HG03139 (cell line): ENCODE measurements at regions not wholly inside any gene's neighbourhood (a gene's known extent, or its start where the extent isn't known, plus 50 kb on each side); places are given as distances from the start of the nearest gene placed in this dataset.

Source experiments
- ATAC-seq: cut with Tn5 transposase; IDR thresholded peaks from one replicate; pipeline ENCODE4 v1.9.1; 2021; ENCODE audit not compliant: unreplicated experiment

DNA sequence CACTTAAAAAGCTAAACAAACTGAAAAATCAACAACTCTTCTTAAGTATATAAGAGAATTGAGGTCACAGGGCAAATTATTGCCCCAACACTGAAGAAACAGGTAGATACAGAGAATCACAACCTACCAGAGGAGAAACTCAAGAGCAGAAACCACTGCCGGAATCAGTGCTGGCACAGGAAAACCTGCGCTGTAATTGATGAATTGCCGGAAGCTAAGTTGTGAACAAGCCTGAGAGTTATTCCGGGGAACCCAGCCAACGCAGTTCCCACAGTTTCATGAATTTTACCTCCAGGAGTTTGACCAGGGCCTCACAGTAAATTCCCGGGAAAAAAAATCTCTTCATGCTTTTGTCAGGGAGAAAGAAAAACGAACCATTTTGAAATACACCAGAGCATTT lies 657.1 kb upstream of the BRINP3 start:
- no peak for ATAC-seq

DNA sequence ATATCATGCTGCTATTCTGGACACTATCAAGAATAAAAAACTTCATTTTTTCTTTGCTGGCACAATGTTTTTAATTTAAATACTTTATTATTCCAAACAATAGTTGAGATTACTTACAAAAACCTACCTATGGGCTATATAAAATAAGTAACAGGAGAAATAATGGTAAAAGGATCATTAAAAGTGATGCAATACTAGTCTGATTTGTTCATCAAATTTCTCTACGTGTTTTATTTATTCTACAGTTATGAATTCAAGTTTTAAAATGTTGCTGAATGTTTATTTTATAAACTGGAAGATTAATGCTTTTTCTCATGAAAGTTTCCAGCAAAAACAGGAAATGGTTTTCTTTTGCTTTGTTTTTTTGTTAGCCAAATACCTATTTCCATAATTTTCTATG lies 662.4 kb upstream of the BRINP3 start:
- ATAC-seq = no peak

DNA sequence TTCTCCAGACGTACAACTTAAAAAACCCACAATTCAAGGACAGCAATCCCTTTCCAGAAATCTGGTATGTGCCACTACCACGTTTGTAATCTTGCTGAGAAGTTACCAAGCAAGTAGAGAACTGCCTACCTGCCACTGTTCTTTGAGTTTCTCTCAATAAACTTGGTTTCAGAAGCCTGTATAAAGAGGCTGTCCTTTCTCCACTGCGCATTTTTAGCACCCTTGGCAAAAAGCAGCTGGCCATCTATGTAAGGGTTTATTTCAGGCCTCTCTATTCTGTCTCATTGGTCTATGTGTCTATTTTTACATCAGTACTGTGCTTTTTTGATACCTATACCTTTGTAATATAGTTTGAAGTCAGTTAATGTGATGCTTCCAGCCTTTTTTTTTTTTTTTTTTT lies 665.1 kb upstream of the BRINP3 start:
- no peak for ATAC-seq

DNA sequence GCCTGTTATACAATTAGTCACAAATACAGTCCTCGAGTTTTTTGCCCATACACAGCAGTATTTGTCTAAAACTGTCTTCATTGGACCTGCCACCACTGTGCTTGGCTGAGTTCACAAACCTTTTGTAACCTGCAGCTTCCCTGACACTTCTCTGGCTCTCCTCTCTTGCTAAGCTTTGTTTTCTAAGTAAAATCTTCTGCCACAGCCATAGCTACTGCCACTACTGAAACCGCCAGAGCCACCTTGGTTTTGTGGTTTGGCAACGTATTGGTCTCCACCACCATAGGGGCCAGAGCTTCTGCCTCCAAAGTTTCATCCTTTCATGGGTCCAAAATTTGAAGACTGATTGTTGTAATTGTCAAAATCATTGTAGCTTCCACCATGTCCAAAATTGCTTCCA lies 668.2 kb upstream of the BRINP3 start:
- ATAC-seq = no peak

DNA sequence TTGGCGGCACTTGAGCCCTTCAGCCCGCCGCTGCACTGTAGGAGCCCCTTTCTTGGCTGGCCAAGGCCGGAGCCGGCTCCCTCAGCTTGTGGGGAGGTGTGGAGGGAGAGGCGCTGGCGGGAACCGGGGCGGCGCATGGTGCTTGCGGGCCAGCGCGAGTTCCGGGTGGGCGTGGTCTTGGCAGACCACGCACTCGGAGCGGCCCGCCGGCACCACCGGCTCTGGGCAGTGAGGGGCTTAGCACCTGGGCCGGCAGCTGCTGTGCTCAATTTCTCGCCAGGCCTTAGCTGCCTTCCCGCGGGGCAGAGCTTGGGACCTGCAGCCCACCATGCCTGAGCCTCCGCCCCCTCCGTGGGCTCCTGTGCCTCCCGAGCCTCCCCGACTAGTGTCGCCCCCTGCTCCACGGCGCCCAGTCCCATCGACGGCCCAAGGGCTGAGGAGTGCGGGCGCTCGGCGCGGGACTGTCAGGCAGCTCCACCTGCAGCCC lies 673.7 kb upstream of the BRINP3 start:
- no peak for ATAC-seq

DNA sequence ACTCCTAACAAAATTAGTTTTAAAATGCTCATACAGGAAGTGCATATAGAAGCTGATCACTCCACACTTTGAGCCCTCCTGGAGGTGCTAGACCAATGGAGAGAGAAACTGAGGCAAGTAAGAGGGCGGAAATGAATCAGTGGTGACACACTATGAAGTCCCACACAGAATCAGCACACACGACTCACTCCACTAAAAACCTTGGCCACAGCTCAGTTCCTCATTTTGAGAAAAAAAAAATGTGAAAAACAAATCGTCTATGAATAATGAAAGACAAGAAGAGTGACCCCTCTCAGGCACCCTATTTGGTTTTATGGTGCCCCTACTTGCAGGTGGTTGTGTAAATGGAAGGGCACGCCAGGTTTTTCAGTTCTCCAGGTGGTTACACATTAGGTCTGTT lies 675.1 kb upstream of the BRINP3 start:
- ATAC-seq = no peak

DNA sequence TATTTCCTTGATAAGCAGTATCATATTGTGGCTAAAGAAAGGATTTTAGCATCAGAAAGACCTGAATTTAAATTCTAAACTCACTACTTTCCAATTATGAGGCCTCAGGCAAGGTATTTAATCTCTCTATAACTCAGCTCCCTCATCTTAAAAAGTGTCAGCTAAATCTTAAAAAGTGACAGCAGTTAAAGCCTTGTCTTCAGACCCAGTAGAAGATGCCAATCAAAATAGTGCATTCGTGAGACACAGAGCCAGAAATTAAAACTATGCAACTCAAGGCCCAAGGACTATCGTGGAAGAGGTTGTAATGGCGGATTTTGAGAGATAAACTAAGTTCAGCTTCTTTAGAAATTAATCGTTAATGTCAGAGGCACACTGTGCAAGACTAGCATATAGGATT lies 677.5 kb upstream of the BRINP3 start:
- no peak for ATAC-seq

DNA sequence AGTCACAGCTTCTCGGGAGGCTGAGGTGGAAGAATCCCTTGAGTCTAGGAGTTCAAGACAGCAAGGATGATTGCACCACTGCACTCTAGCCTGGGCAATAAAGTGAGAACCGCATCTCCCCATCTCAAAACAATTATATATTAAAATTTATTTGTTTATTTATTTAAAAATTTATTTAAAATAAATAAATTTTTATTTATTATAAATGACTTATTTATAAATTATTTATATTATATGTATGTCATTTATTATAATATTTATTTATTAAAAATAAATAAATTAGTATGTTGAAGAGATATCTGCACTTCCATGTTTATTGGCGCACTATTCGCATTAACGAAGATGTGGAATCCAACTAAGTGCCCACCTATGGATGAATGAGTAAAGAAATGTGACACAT lies 683.2 kb upstream of the BRINP3 start:
- ATAC-seq = no peak

DNA sequence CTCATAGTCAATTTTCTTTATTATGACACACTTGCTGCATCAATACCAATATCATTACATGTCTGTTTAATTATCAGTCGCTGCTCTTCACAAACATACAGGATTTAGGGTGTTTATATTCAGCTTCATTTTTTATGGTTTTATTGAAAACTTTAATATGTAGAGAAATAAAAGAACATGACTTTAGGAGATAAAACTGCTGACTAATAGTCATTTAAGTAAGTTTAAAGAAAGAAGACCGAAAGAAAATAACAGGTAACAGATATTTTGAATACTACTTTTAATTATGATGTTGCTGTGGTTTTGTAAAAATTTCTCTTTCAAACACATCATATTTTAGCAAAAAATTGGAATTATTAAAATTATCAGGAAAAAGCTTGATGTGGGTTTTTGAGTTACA lies 685.1 kb upstream of the BRINP3 start:
- ATAC-seq = no peak

DNA sequence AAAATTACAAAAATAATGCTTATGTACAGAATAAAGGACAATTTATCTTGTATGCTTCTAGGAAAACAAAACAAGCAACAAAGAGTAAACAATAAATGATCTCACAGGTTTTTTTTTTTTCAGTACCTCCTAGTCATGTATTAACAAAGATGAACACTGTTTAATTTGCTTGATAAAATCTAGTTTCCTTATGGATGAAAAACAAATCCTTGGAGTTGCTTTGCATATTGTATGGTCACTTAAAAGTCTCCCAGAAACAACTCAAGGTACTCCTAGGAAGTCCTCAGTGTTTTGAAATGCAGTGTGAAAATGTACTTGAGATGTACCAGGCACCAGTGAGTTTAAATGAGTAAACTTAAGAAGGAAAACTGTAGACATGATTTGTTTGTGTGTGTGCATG lies 686.0 kb upstream of the BRINP3 start:
- ATAC-seq = no peak

DNA sequence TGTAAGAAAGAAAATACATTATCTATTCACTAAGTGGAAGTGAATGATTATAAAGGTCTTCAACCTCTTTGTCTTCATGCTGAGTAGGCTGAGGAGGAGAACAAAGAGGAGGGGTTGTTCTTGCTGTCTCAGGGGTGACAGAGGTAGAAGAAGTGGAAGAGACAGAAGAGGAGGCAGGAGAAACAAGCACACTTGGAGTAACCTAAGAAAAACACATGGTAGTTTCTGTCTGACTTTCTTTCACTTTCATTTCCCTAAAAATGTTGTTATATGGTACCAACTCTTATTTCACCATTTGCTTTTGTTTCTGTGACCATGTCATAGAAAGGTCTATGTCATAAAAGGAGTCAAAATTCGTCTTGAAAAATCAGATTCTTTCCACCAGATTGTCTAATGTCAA lies 696.6 kb upstream of the BRINP3 start:
- ATAC-seq = peak; percentile 98

DNA sequence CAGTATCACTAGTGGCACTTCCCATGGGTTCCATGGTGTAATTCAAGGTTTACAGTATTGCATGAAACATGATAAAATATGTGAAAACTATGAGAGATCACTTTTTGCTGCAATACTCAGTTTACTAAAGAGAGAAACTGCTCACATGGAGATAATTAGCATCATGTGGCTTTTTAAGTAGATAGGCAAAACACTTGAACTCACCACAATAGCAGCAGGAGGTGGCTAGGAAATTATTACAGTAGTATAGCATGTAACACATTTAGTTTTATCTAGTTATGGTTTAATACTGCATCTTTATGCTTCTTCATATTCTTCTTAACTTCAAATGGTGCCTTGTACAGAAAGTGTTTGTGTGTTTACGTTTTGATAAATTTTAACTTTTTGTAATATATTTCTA lies 698.5 kb upstream of the BRINP3 start:
- ATAC-seq = no peak

DNA sequence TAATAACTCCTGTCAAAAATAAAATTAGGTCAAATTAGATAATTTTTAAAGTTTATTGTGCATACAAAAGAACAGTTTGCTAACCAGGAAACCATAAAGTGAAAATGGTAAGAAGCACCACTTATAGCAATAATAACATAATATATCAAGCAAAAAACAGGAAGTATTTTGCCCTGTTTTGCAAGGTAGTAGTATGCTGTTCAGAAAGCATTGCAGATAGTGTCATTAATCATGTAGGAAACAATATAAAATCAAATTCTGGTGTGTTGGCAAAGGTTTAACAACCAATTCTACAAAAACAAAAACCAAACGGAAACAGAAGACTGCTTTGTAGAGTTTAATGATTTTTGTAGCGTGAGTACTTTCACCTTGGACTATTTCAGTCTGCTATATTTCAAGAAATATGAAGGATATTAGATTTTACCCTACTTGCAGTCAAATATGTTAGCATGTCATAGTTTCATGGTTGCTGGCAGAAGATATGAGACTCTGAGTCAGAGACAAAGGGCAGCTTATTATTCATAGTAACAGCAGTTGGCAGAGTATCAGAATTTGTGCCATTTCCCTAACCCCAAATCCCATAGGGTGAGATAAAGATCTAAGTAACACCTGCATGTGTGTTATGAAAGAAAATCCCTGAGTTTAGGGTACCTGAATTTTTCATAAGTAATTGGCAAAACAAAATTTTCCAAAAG lies 729.0 kb upstream of the BRINP3 start:
- no peak for ATAC-seq

DNA sequence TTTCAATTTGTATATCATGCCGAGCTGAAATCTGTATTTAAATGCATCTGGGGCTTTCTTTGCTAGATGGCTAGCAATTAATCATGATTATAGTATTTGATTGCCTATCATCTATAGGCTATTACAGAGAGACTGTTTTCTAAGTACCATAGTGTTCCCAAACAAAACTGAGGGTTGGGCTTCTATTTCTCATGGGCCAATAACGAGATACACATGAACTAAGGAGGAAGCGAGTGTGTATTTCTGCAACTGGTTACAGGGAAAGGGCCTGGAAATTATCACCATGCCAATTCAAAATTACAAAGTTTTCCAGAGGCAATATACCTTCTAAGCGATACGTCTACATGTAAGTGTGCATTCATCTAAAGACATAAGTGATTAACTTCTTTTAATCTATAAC lies 744.5 kb upstream of the BRINP3 start:
- no peak for ATAC-seq

DNA sequence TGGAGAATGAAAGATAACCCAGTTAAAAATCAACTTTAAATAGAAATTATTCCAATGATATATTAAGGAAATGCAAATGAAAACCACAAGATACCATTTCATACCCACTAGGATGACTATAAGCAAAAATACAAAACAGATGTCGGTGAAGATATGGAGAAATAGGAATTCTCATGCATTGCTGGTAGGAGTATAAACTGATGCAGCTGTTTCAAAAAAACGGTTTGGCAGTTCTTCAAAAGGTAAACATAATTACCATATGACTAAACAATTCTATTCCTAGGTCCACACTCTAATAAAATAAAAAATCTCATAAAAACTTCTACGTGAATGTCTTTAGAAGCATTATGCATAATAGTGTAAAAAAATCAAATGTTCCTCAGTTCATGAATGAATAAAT lies 763.3 kb upstream of the BRINP3 start:
- no peak for ATAC-seq

DNA sequence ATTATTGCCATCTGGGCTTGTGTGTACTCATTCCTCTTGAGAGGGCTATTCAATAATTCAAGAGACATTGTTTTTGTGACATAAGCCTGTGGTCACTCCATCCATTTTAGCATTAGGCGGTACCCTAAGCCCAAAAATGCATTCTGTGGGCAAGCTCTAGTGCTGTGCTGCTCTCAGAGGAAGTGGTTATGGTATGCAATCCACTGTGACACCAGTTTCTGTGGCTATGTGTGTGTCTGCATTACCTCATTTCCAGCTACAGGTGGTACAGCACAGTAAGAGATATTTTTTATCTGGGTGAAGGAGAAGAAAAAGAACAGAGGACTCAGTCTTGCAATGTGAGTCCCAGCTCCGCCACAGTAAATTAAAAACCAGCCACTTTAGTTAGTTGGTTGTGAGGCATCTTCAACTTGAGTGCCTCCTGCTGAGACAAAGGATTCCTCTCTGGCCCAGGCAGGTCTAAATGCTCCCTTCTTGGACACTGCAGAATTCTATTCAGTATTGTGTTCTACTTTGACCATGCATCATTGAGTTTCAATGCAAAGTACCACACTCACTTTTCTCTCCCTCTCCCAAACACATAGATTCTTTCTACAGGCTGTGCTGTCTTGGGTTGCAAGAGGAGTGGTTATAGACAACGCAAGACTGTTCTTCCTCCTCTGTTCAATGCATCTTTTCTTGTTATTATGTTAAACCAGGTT lies 777.8 kb upstream of the BRINP3 start:
- ATAC-seq = no peak

DNA sequence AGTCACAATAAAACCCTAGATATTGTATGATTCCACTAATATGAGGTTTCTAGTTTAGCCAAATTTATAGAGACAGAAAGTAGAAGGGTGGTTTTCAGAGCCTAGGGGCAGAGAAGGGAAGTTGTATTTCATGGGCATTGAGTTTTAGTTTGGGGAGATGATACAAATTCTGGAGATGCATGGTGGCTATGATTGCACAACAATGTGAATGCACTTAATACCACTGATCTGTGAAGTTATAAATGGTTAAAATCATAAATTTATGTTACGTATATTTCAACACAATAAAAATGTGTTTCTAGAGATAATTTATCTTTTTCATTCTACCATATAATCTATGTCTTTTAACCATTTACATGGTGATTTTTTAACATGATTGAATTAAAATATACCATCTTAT lies 779.3 kb upstream of the BRINP3 start:
- ATAC-seq = no peak

DNA sequence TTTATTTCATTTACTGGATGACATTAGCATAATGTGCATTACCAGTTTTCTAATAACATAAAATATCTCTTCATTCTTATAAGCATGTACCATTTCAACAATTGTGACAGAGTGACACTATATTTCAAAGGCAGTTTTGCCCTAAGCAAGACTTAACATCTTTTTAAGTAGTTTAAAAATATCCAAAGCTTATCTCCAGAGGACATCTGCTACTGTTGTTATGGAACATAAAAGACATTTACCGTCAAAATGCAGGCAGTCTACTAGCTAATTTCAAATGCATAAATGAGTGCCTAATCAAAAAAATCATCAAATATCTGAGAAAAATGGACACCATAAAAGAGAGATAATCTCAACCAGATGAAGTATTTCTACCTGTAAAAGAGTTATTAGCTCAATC lies 782.4 kb upstream of the BRINP3 start:
- no peak for ATAC-seq

DNA sequence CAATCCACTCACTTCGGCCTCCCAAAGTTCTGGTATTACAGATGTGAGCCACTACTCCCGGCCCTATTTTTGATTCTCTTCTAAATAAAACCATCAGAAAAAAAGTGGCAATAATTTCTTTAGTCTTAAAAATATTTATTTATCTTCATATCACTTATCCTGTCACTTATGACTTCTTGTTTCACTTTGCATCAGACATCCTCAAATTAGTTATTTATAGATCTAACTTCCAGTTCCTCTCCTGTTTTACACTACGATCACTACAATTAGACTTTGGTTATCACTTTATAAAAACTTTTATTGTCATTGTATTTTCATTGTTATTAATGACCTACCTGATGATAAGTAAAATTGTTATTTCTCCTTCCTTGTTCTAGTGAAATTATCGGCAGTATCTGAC lies 783.4 kb upstream of the BRINP3 start:
- ATAC-seq = no peak

DNA sequence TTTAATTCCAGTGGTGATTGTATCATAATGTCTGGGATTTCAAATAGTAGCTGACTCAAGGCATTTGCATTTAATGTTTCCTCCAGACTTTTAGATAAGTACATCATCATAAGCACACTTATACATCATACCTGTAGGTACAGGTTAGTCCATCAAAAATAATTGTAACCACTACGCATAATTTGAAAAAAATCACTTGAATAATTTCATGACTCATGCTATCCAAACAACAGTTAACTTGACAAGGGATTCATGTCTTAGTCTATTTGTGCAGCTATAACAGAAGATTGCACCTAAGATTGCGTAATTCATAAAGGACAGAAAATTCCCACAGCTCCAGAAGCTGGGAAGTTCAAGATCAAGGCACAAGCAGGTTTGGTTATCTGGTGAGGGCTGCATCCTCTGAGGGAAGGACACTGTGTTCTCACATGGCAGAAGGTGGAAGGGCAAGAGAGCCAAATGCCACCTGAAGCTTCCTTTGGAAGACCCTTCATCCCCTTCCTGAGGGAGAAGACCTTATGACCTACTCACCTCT lies 801.7 kb upstream of the BRINP3 start:
- ATAC-seq = no peak

DNA sequence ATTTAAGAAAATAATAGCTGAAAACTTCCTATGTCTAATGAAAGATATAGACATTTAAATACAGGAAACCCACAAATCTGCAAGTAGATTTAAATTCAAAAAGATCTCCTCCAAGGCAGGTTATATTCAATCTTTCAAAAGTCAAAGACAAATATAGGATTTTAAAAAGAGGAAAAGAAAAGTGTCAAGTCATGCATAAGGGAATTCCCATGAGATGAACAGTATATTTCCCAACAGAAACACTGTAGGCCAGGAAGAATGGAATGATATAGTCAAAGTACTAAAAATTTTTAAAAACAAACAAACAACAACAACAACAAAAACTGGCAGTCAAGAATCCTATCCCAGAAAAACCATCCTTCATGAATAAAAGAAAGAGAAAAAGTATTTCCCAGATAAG lies 806.5 kb upstream of the BRINP3 start:
- ATAC-seq = no peak

DNA sequence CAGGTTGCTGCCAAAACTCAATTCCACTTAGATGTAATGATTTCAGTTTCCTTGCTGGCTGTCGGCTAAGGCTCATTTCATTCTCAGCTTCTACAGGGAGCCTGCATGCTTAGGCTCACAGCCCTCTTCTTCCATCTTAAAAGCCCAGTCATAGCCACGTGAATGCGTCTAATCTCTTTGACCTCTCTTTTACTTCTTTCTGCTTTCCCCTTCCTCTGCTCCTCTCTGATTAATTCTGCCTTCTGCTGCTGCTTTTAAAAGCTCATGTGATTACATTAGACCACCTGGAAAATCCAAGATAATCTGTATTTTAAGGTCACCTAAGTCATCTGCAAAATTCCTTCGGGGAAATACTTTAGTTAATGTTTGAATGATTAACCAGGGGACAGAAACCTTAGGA lies 812.8 kb upstream of the BRINP3 start:
- ATAC-seq = no peak

DNA sequence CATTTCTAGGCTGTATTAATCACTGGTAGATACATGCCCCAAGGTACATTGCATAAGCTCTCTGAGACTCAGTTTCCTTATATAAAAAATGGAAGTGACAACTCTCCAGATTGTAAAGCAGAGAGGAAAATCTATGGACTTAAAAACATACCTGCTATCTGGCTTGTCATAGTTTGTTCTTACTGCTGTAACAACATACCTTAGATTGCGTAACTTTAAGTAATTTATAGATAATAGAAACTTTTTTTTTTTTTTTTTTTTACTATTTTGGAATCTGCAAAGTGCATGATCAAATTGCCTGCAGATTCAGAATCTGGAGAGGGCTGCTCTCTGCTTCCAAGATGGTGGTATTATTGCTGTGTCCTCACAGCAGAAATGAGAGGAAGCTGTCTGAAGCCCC lies 827.7 kb upstream of the BRINP3 start:
- ATAC-seq = no peak
